Osteoblast (primary cell): ENCODE measurements at regions not wholly inside any gene's neighbourhood (a gene's known extent, or its start where the extent isn't known, plus 50 kb on each side); places are given as distances from the start of the nearest gene placed in this dataset.

ENCODE experiments used
- DNase-seq: peaks from one replicate; pipeline ENCODE4 v3.0.0; 2011; ENCODE audit warnings: low spot score, mixed read lengths; ENCODE audit not compliant: insufficient read length; ENCODE audit errors: missing footprints
- H2AFZ ChIP-seq: 2 replicates; pipeline ENCODE4 v1.6.0; 2011; ENCODE audit warnings: mild to moderate bottlenecking, low read length
- H3K27ac ChIP-seq: 2 replicates; pipeline ENCODE4 v1.5.1; 2011; ENCODE audit warnings: mild to moderate bottlenecking, low read depth, low read length, moderate library complexity
- H3K27me3 ChIP-seq: 2 replicates; pipeline ENCODE4 v1.6.0; 2012; ENCODE audit warnings: mild to moderate bottlenecking, control low read depth, inconsistent platforms, low read length, moderate library complexity; ENCODE audit not compliant: insufficient read depth
- H3K36me3 ChIP-seq: 2 replicates; pipeline ENCODE4 v1.5.1; 2011; ENCODE audit warnings: mild to moderate bottlenecking, low read length, control low read depth, moderate library complexity; ENCODE audit not compliant: insufficient read depth
- H3K4me1 ChIP-seq: 2 replicates; pipeline ENCODE4 v1.5.1; 2011; ENCODE audit warnings: mild to moderate bottlenecking, low read length, control low read depth, moderate library complexity; ENCODE audit not compliant: insufficient read depth
- H3K4me2 ChIP-seq: 2 replicates; pipeline ENCODE4 v1.6.0; 2011; ENCODE audit warnings: mild to moderate bottlenecking, low read length; ENCODE audit not compliant: insufficient read depth
- H3K4me3 ChIP-seq: fragments of 200-600 bp; sonication (generic); 3 replicates; pipeline ENCODE4 v1.5.1; 2012; ENCODE audit warnings: mild to moderate bottlenecking, low read length, inconsistent platforms; ENCODE audit not compliant: insufficient read depth
- H3K79me2 ChIP-seq: 2 replicates; pipeline ENCODE4 v1.6.0; 2012; ENCODE audit warnings: mild to moderate bottlenecking, low read length, control low read depth, inconsistent platforms; ENCODE audit not compliant: insufficient read depth
- H3K9me3 ChIP-seq: 2 replicates; pipeline ENCODE4 v1.5.1; 2011; ENCODE audit warnings: low read depth, low read length, control low read depth
- H4K20me1 ChIP-seq: 2 replicates; pipeline ENCODE4 v1.6.0; 2012; ENCODE audit warnings: mild to moderate bottlenecking, low read length, control low read depth; ENCODE audit not compliant: insufficient read depth
- TF ChIP-seq, protein P1 (sequence below): IDR thresholded peaks from 2 replicates; pipeline ENCODE4 v1.5.1; 2011; ENCODE audit warnings: mild to moderate bottlenecking, low read depth, low read length, moderate library complexity; ENCODE audit errors: extremely low read depth

DNA sequence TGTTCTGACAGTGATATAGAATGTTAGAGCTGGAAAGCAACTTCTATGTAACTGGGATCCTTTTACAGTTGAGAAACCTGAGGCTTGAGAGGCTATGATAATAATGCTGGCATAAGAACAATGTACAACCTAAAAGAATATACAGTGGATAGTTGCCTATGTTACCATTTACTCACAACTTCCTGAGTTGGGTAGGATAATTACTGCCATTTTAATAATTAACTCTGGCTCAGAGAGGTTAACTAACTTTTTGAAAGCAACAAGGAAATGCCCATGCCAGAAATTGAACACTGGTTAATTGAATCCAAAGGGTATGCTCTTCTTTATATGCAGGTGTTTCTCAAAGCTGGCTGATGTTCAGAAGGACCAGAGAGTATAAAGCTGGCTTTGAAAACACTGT is 530.7 kb upstream of the MAP3K7 start:
- Histone ChIP-seq H3K4me1 (no peaks in the 10 kb centered on the region), H2AFZ (no peak overlapping the region), H3K79me2 (no peaks in the 10 kb centered on the region), H3K27ac (no peak overlapping the region), H4K20me1 (no peaks in the 10 kb centered on the region), H3K9me3 (no peaks in the 10 kb centered on the region), H3K27me3 (no peaks in the 10 kb centered on the region), H3K4me3 (no peak overlapping the region), H3K36me3 (no peaks in the 10 kb centered on the region), H3K4me2 (no peak overlapping the region)
- TF ChIP-seq, protein P1, sequence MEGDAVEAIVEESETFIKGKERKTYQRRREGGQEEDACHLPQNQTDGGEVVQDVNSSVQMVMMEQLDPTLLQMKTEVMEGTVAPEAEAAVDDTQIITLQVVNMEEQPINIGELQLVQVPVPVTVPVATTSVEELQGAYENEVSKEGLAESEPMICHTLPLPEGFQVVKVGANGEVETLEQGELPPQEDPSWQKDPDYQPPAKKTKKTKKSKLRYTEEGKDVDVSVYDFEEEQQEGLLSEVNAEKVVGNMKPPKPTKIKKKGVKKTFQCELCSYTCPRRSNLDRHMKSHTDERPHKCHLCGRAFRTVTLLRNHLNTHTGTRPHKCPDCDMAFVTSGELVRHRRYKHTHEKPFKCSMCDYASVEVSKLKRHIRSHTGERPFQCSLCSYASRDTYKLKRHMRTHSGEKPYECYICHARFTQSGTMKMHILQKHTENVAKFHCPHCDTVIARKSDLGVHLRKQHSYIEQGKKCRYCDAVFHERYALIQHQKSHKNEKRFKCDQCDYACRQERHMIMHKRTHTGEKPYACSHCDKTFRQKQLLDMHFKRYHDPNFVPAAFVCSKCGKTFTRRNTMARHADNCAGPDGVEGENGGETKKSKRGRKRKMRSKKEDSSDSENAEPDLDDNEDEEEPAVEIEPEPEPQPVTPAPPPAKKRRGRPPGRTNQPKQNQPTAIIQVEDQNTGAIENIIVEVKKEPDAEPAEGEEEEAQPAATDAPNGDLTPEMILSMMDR = no peak
- DNase-seq = no peak

DNA sequence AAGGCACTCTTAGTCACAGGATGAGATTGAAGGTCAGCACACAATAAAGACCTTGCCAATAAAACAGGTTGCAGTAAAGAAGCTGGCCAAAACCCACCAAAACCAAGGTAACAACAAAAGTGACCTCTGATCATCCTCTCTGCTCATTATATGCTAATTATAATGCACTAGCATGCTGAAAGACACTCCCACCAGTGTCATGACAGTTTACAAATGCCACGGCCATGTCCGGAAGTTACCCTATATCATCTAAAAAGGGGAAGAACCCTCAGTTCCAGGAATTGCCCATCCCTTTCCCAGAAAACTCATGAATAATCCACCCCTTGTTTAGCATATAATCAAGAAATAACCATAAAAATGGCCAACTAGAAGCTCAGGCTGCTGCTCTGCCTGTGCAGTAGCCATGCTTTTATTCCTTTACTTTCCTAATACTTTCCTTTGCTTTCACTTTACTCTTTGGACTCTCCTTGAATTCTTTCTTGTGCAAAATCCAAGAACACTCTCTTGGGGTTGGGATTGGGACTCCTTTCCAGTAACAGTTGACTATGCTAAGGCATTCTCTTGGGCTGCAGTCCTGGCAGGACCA is 527.3 kb upstream of the MAP3K7 start:
- H3K27me3 ChIP-seq = no peaks in the 10 kb centered on the region
- TF ChIP-seq, protein P1 = no peak
- DNase-seq = no peak
- H3K9me3 ChIP-seq = no peaks in the 10 kb centered on the region
- H3K4me1 ChIP-seq = no peaks in the 10 kb centered on the region
- no peak overlapping the region for H2AFZ ChIP-seq
- no peak overlapping the region for H3K4me3 ChIP-seq
- no peaks in the 10 kb centered on the region for H4K20me1 ChIP-seq
- H3K79me2 ChIP-seq = no peaks in the 10 kb centered on the region
- no peak overlapping the region for H3K4me2 ChIP-seq
- no peak overlapping the region for H3K27ac ChIP-seq
- H3K36me3 ChIP-seq = no peaks in the 10 kb centered on the region

DNA sequence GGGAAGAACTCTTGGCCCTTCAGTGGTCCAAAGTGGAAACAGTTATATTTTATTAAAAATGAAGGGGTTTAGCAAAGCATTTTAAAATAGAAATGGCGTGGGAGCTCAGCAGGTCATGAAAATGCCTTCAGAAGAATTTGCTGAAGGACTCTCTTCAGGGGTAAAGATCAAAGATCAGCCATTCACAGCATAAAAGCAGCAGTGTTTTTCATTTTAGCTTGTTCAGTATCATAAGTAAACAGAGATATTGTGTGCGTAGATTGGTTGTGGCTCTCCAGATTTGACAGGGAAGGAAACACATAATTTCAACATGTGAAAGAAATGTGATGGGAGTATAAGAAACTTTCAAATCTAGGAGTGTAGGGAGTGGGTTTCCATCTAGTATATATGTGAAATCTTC is 519.2 kb upstream of the MAP3K7 start:
- H3K4me2 ChIP-seq = no peak overlapping the region
- H2AFZ ChIP-seq = no peak overlapping the region
- no peaks in the 10 kb centered on the region for H3K9me3 ChIP-seq
- H3K27ac ChIP-seq = no peak overlapping the region
- TF ChIP-seq, protein P1 = no peak
- no peaks in the 10 kb centered on the region for H3K79me2 ChIP-seq
- no peaks in the 10 kb centered on the region for H3K27me3 ChIP-seq
- no peaks in the 10 kb centered on the region for H4K20me1 ChIP-seq
- H3K4me1 ChIP-seq = no peaks in the 10 kb centered on the region
- DNase-seq = no peak
- no peak overlapping the region for H3K4me3 ChIP-seq
- H3K36me3 ChIP-seq = no peaks in the 10 kb centered on the region

DNA sequence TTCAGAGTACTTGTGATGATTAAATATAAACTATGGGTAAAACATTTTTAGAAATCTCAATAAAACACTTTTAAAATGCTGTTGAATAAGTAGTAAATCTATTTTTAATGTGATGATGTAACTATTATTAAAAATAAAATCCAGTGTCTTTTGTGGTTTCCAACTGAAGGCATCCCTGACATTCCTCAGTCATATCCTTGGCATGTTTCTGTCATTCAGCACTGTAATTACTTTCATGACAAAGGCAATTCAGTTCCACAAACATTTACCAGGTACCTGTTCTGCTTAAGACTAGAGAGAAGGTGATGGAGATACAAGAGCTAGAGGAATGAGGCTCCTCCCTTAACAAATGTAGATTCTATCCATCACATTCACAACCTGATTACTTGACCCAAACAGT is 518.7 kb upstream of the MAP3K7 start:
- Histone ChIP-seq H3K27ac (no peak overlapping the region), H3K9me3 (no peaks in the 10 kb centered on the region), H3K36me3 (no peaks in the 10 kb centered on the region), H3K4me3 (no peak overlapping the region), H3K27me3 (no peaks in the 10 kb centered on the region), H2AFZ (no peak overlapping the region), H3K4me2 (no peak overlapping the region), H3K79me2 (no peaks in the 10 kb centered on the region), H4K20me1 (no peaks in the 10 kb centered on the region), H3K4me1 (no peaks in the 10 kb centered on the region)
- DNase-seq = no peak
- TF ChIP-seq, protein P1 = no peak
